HG03575 (cell line): ENCODE measurements at regions not wholly inside any gene's neighbourhood (a gene's known extent, or its start where the extent isn't known, plus 50 kb on each side); places are given as distances from the start of the nearest gene placed in this dataset.

Experiments used
- ATAC-seq: cut with Tn5 transposase; IDR thresholded peaks from one replicate; pipeline ENCODE4 v1.9.1; 2021; ENCODE audit not compliant: unreplicated experiment, insufficient number of reproducible peaks, low FRiP score; ENCODE audit errors: extremely low read depth

GRCh38 chr2:18834341-18834740, 245.0 kb upstream of the NT5C1B start:
- ATAC-seq, result no peak

GRCh38 chr2:18833941-18834340, 244.6 kb upstream of the NT5C1B start:
- ATAC-seq, result no peak

- ATAC-seq, result no peak
Observed at GRCh38 chr2:18831916-18832510, 242.6 kb upstream of the NT5C1B start.

- no peak for ATAC-seq
Observed at GRCh38 chr2:18830962-18831361, 241.6 kb upstream of the NT5C1B start.

- no peak for ATAC-seq
Observed at GRCh38 chr2:18829976-18830375, 240.6 kb upstream of the NT5C1B start.

GRCh38 chr2:18829251-18829902, 240.0 kb upstream of the NT5C1B start:
- no peak for ATAC-seq

- ATAC-seq, result no peak
Observed at GRCh38 chr2:18828296-18828695, 238.9 kb upstream of the NT5C1B start.

- no peak for ATAC-seq
Observed at GRCh38 chr2:18825838-18826237, 236.5 kb upstream of the NT5C1B start.

- ATAC-seq, result no peak
Observed at GRCh38 chr2:18824915-18825314, 235.5 kb upstream of the NT5C1B start.

- no peak for ATAC-seq
Observed at GRCh38 chr2:18824325-18824790, 235.0 kb upstream of the NT5C1B start.

GRCh38 chr2:18821431-18821830, 232.1 kb upstream of the NT5C1B start:
- ATAC-seq, result no peak

- no peak for ATAC-seq
Observed at GRCh38 chr2:18820966-18821365, 231.6 kb upstream of the NT5C1B start.

GRCh38 chr2:18819566-18819965, 230.2 kb upstream of the NT5C1B start:
- ATAC-seq, result no peak

GRCh38 chr2:18814387-18814786, 225.0 kb upstream of the NT5C1B start:
- ATAC-seq, result no peak

GRCh38 chr2:18804536-18804935, 215.2 kb upstream of the NT5C1B start:
- ATAC-seq, result no peak

GRCh38 chr2:18803141-18803939, 214.0 kb upstream of the NT5C1B start:
- no peak for ATAC-seq

GRCh38 chr2:18800240-18800971, 211.0 kb upstream of the NT5C1B start:
- no peak for ATAC-seq

- no peak for ATAC-seq
Observed at GRCh38 chr2:18799397-18799796, 210.0 kb upstream of the NT5C1B start.

- ATAC-seq, result no peak
Observed at GRCh38 chr2:18797133-18797845, 207.9 kb upstream of the NT5C1B start.
